GM12864 (cell line): ENCODE measurements at regions not wholly inside any gene's neighbourhood (a gene's known extent, or its start where the extent isn't known, plus 50 kb on each side); places are given as distances from the start of the nearest gene placed in this dataset.

Experiments used
- DNase-seq: peaks from one replicate; pipeline ENCODE4 v3.0.0-alpha.2; 2011; ENCODE audit warnings: low read depth
- H3K4me3 ChIP-seq: 2 replicates; pipeline ENCODE4 v1.5.1; 2011; ENCODE audit warnings: mild to moderate bottlenecking, low read depth, low read length, control low read depth
- TF ChIP-seq, protein P1 (sequence below): IDR thresholded peaks from 2 replicates; pipeline ENCODE4 v1.5.1; 2011; ENCODE audit warnings: low read depth, mild to moderate bottlenecking, moderate library complexity, low read length, control low read depth, inconsistent platforms; ENCODE audit errors: missing control alignments

DNA sequence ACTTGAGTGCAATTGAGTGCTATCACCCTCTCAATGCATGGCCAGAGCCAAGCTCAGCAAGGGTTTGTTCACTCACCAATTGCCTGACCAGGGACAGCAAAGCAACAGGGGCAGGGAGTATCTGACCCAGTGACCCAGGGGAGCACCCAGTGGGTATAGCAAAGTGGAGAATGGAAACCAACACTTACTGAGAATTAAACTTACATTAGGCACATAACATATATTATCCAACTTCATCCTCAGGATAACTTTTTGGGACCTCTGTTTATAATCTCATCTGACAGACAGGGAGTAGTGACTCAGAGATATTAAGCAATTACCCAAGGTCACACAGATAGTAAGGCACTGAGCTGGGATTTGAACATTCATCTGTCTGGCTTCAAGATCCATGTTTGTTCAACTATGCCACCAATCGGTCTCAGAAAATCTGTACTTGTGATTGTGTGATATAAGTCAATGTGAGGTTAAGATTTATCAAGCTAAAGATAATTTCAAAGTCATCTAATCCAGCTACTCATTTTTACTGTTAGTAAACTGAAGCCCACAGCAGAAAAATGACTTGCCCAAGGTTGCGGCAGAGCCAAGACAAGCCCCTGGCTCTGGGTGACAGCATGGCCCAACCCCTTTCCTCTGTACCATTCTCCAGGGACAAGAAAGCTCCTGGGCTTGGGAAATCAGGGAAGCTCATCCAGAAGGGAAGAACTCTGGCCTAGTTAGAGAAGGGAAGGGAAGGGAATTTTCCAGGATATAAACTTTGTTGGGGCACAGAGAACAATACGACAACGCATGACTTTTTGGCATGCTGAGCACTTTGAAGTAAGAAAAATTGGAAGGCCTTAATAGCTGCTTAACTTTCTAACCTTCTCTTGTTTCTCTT is 138.0 kb upstream of the SMAD3 start:
- TF ChIP-seq, protein P1, sequence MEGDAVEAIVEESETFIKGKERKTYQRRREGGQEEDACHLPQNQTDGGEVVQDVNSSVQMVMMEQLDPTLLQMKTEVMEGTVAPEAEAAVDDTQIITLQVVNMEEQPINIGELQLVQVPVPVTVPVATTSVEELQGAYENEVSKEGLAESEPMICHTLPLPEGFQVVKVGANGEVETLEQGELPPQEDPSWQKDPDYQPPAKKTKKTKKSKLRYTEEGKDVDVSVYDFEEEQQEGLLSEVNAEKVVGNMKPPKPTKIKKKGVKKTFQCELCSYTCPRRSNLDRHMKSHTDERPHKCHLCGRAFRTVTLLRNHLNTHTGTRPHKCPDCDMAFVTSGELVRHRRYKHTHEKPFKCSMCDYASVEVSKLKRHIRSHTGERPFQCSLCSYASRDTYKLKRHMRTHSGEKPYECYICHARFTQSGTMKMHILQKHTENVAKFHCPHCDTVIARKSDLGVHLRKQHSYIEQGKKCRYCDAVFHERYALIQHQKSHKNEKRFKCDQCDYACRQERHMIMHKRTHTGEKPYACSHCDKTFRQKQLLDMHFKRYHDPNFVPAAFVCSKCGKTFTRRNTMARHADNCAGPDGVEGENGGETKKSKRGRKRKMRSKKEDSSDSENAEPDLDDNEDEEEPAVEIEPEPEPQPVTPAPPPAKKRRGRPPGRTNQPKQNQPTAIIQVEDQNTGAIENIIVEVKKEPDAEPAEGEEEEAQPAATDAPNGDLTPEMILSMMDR: no peak
- no peak for DNase-seq
- no peak overlapping the region for H3K4me3 ChIP-seq

DNA sequence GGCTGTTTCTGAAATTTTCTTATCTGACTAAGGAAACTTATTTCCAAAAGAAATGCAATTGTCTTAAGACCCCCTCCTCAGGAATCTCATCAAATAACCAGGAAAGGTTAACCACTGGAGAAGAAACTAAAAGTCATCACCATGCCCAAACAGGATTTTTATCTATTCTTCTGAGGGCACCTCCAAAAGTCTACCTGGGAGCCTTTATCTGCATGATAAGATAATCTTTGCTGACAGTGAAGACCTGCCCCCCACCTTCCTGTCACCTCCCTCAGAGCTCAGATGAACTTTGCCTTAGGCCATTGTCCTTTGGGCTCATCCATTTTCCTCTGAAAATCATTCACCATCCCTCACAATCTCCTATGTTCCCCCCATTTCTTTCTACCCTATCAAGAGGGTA is 137.3 kb upstream of the SMAD3 start:
- TF ChIP-seq, protein P1: no peak

DNA sequence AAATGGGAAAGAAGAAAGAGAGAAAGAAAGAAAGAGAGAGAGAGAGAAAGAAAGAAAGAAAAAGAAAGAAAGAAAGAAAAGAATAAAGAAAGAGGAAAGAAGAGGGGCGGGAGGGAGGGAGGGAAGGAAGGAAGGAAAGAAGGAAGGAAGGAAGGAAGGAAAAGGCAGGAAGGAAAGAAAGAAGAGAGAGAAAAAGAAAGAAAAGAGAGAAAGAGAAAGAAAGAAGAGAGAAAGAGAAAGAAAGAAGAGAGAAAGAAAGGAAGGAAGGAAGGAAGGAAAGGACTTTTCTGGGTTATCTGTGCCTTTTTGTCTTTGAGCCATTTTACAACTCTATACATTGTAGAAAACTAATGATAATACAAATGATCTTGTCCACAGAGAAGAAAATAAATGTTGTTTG is 136.6 kb upstream of the SMAD3 start:
- DNase-seq: no peak
- no peak overlapping the region for H3K4me3 ChIP-seq
- TF ChIP-seq, protein P1: no peak

More for the DNA sequence above, 137.3 kb upstream of the SMAD3 start:
- H3K4me3 ChIP-seq: no peak overlapping the region
- DNase-seq: no peak

DNA sequence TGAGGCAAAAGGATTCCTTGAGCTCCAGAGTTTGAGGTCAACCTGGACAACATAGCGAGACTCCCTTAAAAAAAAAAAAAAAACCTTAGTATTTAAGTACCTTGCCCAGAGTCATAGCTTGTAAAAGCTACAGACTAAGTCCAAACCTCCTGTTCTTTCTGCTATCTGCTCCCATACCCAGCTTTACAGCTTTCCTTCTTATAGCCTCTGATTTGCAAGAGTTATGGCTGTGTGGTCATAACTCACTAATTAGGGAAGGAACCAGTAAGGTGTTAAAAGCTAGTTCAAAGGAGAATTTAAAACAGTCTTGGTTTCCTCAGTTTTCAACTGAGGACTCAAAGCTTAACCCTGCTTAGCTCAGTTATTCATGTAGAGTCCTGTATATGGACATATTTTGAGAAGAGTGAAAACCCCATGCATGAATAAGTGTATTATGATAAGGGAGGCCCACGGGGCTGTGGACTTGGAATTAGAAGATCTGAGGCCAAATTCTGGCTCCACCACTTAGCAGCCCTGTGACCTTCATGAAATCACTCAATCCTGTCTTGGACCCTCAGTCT is 135.5 kb upstream of the SMAD3 start:
- no peak for DNase-seq
- TF ChIP-seq, protein P1: no peak
- H3K4me3 ChIP-seq: no peak overlapping the region

DNA sequence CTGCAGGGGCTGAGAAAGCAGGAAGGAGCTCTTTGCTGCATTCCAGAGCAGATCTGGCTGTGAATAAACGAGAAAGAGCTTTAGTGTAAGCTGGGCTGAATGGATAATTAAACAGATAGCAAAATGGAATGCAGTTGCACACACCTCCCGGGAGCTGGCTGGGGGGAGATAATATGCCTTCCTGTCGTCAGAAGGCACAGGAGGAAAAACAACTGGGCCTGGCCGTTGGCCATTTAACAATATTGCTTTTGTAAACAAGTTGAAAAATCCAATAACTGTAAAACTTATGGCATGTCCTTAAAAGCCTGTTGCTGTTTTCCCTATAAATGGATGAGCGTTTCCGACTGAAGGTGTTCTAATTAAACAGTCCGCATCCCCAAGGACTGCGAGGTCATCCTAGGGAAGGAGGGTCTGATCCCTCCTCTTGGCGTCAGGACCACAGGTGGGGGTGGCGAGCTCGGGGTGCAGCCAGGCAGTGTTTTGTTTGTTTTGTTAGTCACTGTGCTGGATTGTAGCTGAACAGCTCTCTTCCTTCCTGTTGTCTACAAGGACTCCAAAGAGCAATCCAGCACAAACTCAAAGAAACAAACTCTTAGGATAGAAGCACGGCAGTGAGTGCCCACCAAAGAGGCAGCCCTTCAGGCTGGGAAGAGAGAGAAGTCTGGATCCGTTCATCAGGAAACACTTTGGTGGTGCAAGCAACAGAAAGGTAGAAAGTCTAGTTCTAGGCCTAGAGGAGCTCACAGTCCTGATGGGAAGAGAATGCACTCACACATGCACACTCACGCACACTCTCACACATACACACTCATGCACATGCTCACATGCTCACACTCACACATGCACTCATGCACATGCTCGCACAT is 133.4 kb upstream of the SMAD3 start:
- no peak for DNase-seq
- H3K4me3 ChIP-seq: no peak overlapping the region
- TF ChIP-seq, protein P1: no peak

DNA sequence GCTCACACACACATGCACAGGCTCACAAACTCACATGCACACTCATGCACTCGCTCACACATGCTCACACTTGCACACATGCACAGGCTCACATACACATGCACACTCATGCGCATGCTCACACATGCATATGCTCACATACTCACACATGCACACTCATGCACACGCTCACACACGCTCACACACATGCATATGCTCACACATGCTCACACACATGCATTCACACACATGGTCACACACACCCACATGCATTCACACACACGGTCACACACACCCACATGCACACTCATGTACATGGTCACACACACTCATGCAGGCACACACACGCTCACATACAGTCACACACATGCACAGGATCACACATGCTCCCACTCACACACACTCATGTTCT is 132.8 kb upstream of the SMAD3 start:
- DNase-seq: no peak
- TF ChIP-seq, protein P1: no peak
- no peak overlapping the region for H3K4me3 ChIP-seq
